ENCODE measurements at regions not wholly inside any gene's neighbourhood (a gene's known extent, or its start where the extent isn't known, plus 50 kb on each side); places are given as distances from the start of the nearest gene placed in this dataset.

GRCh38 chr5:114296191-114296590 lies 65.7 kb upstream of the KCNN2 start:
- TF ChIP-seq CTCF (IDR thresholded peaks at IDR 0.05) (no peak), POLR2A (IDR thresholded peaks at IDR 0.05) (no peak)
